ENCODE measurements at regions not wholly inside any gene's neighbourhood (a gene's known extent, or its start where the extent isn't known, plus 50 kb on each side); places are given as distances from the start of the nearest gene placed in this dataset.

- no peak overlapping the region for H3K4me3 ChIP-seq (ENCODE audit: low read depth, low read length)
- TF ChIP-seq CTCF (IDR thresholded peaks at IDR 0.05; ENCODE audit: low read depth, low read length), result no peak
Measured at GRCh38 chrX:137387646-137388045, 178.3 kb upstream of the ZIC3 start.

GRCh38 chrX:137366018-137366633 lies 199.8 kb upstream of the ZIC3 start:
- no peak overlapping the region for H3K4me3 ChIP-seq (ENCODE audit: low read depth, low read length)
- TF ChIP-seq CTCF (IDR thresholded peaks at IDR 0.05; ENCODE audit: low read depth, low read length), result no peak

- no peak overlapping the region for H3K4me3 ChIP-seq (ENCODE audit: low read depth, low read length)
- TF ChIP-seq CTCF (IDR thresholded peaks at IDR 0.05; ENCODE audit: low read depth, low read length), result no peak
Measured at GRCh38 chrX:137363559-137363958, 202.4 kb upstream of the ZIC3 start.

GRCh38 chrX:137362583-137362982 lies 203.3 kb upstream of the ZIC3 start:
- H3K4me3 ChIP-seq (ENCODE audit: low read depth, low read length), result no peak overlapping the region
- TF ChIP-seq CTCF (IDR thresholded peaks at IDR 0.05; ENCODE audit: low read depth, low read length), result no peak

- no peak for TF ChIP-seq CTCF (IDR thresholded peaks at IDR 0.05; ENCODE audit: low read depth, low read length)
- H3K4me3 ChIP-seq (ENCODE audit: low read depth, low read length), result no peak overlapping the region
Measured at GRCh38 chrX:137354851-137355250, 211.1 kb upstream of the ZIC3 start.

- no peak for TF ChIP-seq CTCF (IDR thresholded peaks at IDR 0.05; ENCODE audit: low read depth, low read length)
- H3K4me3 ChIP-seq (ENCODE audit: low read depth, low read length), result no peak overlapping the region
Measured at GRCh38 chrX:137353404-137353803, 212.5 kb upstream of the ZIC3 start.

- H3K4me3 ChIP-seq (ENCODE audit: low read depth, low read length), result no peak overlapping the region
- no peak for TF ChIP-seq CTCF (IDR thresholded peaks at IDR 0.05; ENCODE audit: low read depth, low read length)
Measured at GRCh38 chrX:137352101-137352660, 213.7 kb upstream of the ZIC3 start.
